Neural progenitor cell (in vitro differentiated cells): ENCODE measurements at regions not wholly inside any gene's neighbourhood (a gene's known extent, or its start where the extent isn't known, plus 50 kb on each side); places are given as distances from the start of the nearest gene placed in this dataset.

Experiments used
- CTCF ChIP-seq: fragments of 200-600 bp; sonication (generic); IDR thresholded peaks from 2 replicates; pipeline ENCODE4 v1.5.1; 2017; ENCODE audit warnings: antibody characterized with exemption, mild to moderate bottlenecking
- EZH2 ChIP-seq: fragments of 200-600 bp; sonication (generic); IDR thresholded peaks from 2 replicates; pipeline ENCODE4 v1.6.1; 2017; ENCODE audit warnings: antibody characterized with exemption, mild to moderate bottlenecking, moderate library complexity

- no peak for TF ChIP-seq CTCF
- TF ChIP-seq EZH2 = no peak
Measured at GRCh38 chr2:176924909-176925534, 287.6 kb upstream of the HNRNPA3 start.
